ENCODE measurements at regions not wholly inside any gene's neighbourhood (a gene's known extent, or its start where the extent isn't known, plus 50 kb on each side); places are given as distances from the start of the nearest gene placed in this dataset.

- TF ChIP-seq POLR2A (IDR thresholded peaks at IDR 0.05) = no peak
- TF ChIP-seq, protein P1, sequence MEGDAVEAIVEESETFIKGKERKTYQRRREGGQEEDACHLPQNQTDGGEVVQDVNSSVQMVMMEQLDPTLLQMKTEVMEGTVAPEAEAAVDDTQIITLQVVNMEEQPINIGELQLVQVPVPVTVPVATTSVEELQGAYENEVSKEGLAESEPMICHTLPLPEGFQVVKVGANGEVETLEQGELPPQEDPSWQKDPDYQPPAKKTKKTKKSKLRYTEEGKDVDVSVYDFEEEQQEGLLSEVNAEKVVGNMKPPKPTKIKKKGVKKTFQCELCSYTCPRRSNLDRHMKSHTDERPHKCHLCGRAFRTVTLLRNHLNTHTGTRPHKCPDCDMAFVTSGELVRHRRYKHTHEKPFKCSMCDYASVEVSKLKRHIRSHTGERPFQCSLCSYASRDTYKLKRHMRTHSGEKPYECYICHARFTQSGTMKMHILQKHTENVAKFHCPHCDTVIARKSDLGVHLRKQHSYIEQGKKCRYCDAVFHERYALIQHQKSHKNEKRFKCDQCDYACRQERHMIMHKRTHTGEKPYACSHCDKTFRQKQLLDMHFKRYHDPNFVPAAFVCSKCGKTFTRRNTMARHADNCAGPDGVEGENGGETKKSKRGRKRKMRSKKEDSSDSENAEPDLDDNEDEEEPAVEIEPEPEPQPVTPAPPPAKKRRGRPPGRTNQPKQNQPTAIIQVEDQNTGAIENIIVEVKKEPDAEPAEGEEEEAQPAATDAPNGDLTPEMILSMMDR (IDR thresholded peaks at IDR 0.05) = no peak
- no peak for DNase-seq
- no peaks in the 10 kb centered on the region for H3K36me3 ChIP-seq
- no peak overlapping the region for H3K27ac ChIP-seq
- no peak overlapping the region for H3K4me3 ChIP-seq
- H3K4me1 ChIP-seq = no peaks in the 10 kb centered on the region
- H3K27me3 ChIP-seq = no peaks in the 10 kb centered on the region
- no peaks in the 10 kb centered on the region for H3K9me3 ChIP-seq
- intact Hi-C loops (cut with DNase I; ENCODE audit: low total_unique reads) = no loop called here
Measured at GRCh38 chr11:134765565-134765964, 353.5 kb upstream of the B3GAT1 start.

DNA sequence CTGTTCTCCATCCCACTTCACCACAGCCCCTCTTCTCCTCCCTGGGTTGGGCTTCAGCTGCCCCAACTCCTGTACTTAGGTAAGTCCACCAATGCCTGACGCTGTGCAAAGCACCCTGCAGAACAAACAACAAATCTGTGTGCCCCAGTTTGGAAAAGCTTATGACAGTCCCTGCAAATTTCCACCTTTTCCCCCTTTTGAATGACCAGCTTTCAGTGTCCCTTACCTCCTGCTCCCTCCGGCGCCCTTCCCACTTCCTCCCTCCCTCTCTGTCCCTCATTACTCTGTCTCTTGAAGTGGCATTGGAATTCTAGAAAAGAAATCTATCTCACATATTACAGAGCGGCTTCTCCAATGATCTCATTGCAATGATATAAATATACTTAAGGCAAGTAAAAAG lies 352.9 kb upstream of the B3GAT1 start:
- Histone ChIP-seq H3K27ac (no peak overlapping the region), H3K36me3 (no peaks in the 10 kb centered on the region), H3K27me3 (no peaks in the 10 kb centered on the region), H3K9me3 (no peaks in the 10 kb centered on the region), H3K4me1 (no peaks in the 10 kb centered on the region), H3K4me3 (no peak overlapping the region)
- no peak for DNase-seq
- intact Hi-C loops (cut with DNase I; ENCODE audit: low total_unique reads) = no loop called here
- TF ChIP-seq, protein P1 (IDR thresholded peaks at IDR 0.05) = no peak
- TF ChIP-seq POLR2A (IDR thresholded peaks at IDR 0.05) = no peak

DNA sequence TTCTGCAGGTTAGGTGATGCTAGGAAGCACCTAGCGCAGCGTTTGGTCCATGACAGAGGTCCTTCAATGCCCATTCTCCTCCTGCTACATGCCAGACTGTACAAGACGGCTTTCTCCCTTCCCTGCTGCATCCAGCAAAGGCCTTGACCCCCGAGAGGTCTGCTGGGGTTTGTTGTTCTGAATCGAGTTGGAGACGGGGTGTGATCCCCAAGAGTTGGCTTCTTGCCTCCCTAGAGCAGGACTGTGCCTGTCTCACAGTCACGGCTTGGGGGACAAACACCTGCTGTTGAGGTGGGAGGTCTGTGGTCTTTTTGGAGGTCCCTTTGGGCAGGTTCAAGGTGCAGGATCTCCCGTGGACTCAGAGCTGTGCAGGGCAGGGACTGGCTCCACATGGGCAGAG lies 352.3 kb upstream of the B3GAT1 start:
- H3K9me3 ChIP-seq = no peaks in the 10 kb centered on the region
- no peak overlapping the region for H3K4me3 ChIP-seq
- no peaks in the 10 kb centered on the region for H3K4me1 ChIP-seq
- H3K36me3 ChIP-seq = no peaks in the 10 kb centered on the region
- H3K27me3 ChIP-seq = no peaks in the 10 kb centered on the region
- TF ChIP-seq POLR2A (IDR thresholded peaks at IDR 0.05) = no peak
- TF ChIP-seq, protein P1 (IDR thresholded peaks at IDR 0.05) = no peak
- H3K27ac ChIP-seq = no peak overlapping the region
- DNase-seq = no peak
- intact Hi-C loops (cut with DNase I; ENCODE audit: low total_unique reads) = no loop called here

- Histone ChIP-seq H3K9me3 (no peaks in the 10 kb centered on the region), H3K27ac (no peak overlapping the region), H3K4me1 (no peaks in the 10 kb centered on the region), H3K36me3 (no peaks in the 10 kb centered on the region), H3K27me3 (no peaks in the 10 kb centered on the region), H3K4me3 (no peak overlapping the region)
- TF ChIP-seq, protein P1 (IDR thresholded peaks at IDR 0.05) = no peak
- TF ChIP-seq POLR2A (IDR thresholded peaks at IDR 0.05) = no peak
- intact Hi-C loops (cut with DNase I; ENCODE audit: low total_unique reads) = no loop called here
- no peak for DNase-seq
Measured at GRCh38 chr11:134763030-134763388, 351.0 kb upstream of the B3GAT1 start.

DNA sequence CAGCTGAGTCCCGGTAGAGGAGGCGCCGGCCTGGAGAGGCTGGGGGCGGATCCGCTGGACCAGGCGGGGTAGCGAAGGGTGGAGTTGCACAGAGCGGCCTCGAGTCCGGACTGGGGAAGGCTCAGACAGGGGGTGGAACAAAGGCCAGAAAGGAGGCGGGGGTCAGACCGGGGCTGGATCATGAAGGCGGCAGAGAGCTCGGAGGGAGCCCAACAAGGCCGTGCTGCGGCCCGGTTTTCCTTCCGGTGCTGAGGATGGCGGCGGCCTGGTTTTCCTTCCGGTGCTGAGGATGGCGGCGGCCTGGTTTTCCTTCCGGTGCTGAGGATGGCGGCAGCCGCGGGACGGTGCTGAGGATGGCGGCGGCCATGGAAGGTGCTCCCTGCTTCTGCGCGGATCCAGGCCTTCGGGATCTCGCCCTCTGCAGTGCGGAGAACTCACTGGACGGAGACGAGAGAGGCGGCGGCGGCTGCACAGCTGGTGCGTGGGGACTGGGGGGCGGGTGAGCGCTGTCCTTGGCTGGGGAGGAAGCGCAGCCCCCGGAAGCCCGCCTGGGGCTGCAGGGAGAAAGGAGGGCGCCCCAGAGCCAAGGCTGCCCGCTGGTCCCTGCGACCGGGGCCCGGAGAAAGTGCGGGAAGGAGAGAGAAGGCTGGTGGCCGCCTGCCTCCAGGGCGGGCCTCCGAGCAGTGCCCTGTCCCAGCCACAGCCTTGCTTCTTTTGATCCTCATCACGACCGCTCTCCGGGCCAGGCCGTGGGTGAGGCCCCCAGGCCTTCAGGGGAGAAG lies 350.4 kb upstream of the B3GAT1 start:
- H3K27me3 ChIP-seq = no peaks in the 10 kb centered on the region
- no peak overlapping the region for H3K27ac ChIP-seq
- H3K4me3 ChIP-seq = no peak overlapping the region
- H3K4me1 ChIP-seq = no peaks in the 10 kb centered on the region
- no peaks in the 10 kb centered on the region for H3K36me3 ChIP-seq
- intact Hi-C loops (cut with DNase I; ENCODE audit: low total_unique reads) = no loop called here
- H3K9me3 ChIP-seq = no peaks in the 10 kb centered on the region
- no peak for TF ChIP-seq POLR2A (IDR thresholded peaks at IDR 0.05)
- TF ChIP-seq, protein P1 (IDR thresholded peaks at IDR 0.05) = no peak
- no peak for DNase-seq

All from uterus (tissue), 3 donors.